ENCODE measurements at regions not wholly inside any gene's neighbourhood (a gene's known extent, or its start where the extent isn't known, plus 50 kb on each side); places are given as distances from the start of the nearest gene placed in this dataset.

DNA sequence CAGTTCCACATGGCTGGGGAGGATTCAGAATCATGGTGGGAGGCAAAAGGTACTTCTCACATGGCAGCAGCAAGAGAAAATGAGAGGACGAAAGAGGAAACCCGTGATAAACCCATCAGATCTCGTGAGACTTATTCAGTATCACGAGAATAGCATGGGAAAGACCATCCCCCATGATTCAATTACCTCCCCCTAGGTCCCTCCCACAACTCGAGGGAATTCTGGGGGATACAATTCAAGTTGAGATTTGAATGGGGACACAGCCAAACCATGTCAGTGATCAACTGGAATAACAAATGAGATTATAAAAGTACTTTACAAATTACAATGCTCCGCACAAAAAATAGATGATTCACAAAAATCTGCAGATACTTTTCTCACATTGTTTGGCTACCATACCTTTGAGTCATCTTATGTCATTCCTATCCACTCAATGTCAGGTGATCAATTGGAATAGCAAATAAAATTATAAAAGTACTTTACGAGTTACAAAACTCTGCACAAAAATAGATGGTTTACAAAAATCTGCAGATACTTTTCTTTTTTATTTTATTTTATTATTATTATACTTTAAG lies 338.9 kb downstream of the C12orf50 start:
- H3K4me2 ChIP-seq (replicated peaks; ENCODE audit: extremely low read depth, low read length, poor library complexity, severe bottlenecking), result no peak overlapping the region
- intact Hi-C loops (cut with micrococcal nuclease), result no loop called here
- no peaks in the 10 kb centered on the region for H3K4me1 Mint-ChIP-seq
- peaks cover 0 to 5% (median 0%) of the 10 kb centered on the region in 7 donors for H3K9me3 Mint-ChIP-seq
- H3K4me3 Mint-ChIP-seq, result no peak overlapping the region
- peaks cover 0 to 1% (median 0%) of the 10 kb centered on the region in 3 donors for H3K27me3 Mint-ChIP-seq (ENCODE audit: low read depth in 3 of 3)
- no peaks in the 10 kb centered on the region for H3K4me1 ChIP-seq (ENCODE audit: control insufficient read depth in 1 of 2, insufficient read depth in 2 of 2, low read length in 2 of 2)
- no CpG with 5 or more reads among the region's 7 CpGs for WGBS (ENCODE audit: insufficient coverage)
- H3K27ac Mint-ChIP-seq, result no peak overlapping the region
- no peaks in the 10 kb centered on the region for H3K27me3 ChIP-seq (ENCODE audit: control insufficient read depth in 2 of 2, insufficient read depth in 2 of 2, low read length in 2 of 2)
- no peaks in the 10 kb centered on the region for H3K9me3 ChIP-seq (replicated peaks in 1 of 2; ENCODE audit: control insufficient read depth in 1 of 2, insufficient read depth in 1 of 2, low read length in 2 of 2)
- H3K27ac ChIP-seq (ENCODE audit: low read depth in 1 of 2, low read length in 2 of 2), result no peak overlapping the region
- H3K79me2 ChIP-seq (ENCODE audit: insufficient read depth, low read length), result no peaks in the 10 kb centered on the region
- no peaks in the 10 kb centered on the region for H3K36me3 Mint-ChIP-seq
- H3K4me3 ChIP-seq (replicated peaks in 1 of 3; ENCODE audit: low read depth in 2 of 3, low read length in 3 of 3), result no peak overlapping the region
- no peaks in the 10 kb centered on the region for H4K20me1 ChIP-seq (ENCODE audit: insufficient read depth, low read length)
- TF ChIP-seq, protein P1, sequence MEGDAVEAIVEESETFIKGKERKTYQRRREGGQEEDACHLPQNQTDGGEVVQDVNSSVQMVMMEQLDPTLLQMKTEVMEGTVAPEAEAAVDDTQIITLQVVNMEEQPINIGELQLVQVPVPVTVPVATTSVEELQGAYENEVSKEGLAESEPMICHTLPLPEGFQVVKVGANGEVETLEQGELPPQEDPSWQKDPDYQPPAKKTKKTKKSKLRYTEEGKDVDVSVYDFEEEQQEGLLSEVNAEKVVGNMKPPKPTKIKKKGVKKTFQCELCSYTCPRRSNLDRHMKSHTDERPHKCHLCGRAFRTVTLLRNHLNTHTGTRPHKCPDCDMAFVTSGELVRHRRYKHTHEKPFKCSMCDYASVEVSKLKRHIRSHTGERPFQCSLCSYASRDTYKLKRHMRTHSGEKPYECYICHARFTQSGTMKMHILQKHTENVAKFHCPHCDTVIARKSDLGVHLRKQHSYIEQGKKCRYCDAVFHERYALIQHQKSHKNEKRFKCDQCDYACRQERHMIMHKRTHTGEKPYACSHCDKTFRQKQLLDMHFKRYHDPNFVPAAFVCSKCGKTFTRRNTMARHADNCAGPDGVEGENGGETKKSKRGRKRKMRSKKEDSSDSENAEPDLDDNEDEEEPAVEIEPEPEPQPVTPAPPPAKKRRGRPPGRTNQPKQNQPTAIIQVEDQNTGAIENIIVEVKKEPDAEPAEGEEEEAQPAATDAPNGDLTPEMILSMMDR (IDR thresholded peaks at IDR 0.05), result no peak
- H3K9ac ChIP-seq (ENCODE audit: insufficient read depth, low read length, poor library complexity, severe bottlenecking), result no peak overlapping the region
- no peaks in the 10 kb centered on the region for H3K36me3 ChIP-seq (replicated peaks in 1 of 2; ENCODE audit: control insufficient read depth in 1 of 2, insufficient read depth in 2 of 2, low read length in 2 of 2)
- no peak for DNase-seq
- no peak overlapping the region for H2AFZ ChIP-seq (ENCODE audit: insufficient read depth, low read depth, low read length, poor library complexity, severe bottlenecking)

DNA sequence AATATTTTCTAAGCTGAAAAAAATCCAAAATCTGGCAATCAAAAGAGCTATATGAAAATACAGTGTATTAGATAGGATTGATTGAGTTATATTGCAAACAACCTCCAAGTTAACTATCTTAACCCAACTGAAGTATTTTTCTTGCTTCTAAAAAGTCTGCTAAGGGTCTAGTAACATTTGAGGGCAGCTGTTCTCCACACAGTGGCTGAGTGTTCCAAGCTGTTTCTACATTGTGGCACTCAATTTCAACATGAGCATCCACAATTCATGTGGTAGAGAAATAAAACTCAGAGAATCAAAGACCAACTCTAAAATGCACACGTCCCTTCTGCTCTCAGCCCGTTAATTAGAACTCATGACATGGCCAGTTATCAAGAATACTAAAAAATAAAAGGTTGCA lies 340.0 kb downstream of the C12orf50 start:
- Histone ChIP-seq H3K9me3 (replicated peaks in 1 of 2; ENCODE audit: control insufficient read depth in 1 of 2, insufficient read depth in 1 of 2, low read length in 2 of 2) (no peaks in the 10 kb centered on the region), H2AFZ (ENCODE audit: insufficient read depth, low read depth, low read length, poor library complexity, severe bottlenecking) (no peak overlapping the region), H3K9ac (ENCODE audit: insufficient read depth, low read length, poor library complexity, severe bottlenecking) (no peak overlapping the region), H3K4me2 (replicated peaks; ENCODE audit: extremely low read depth, low read length, poor library complexity, severe bottlenecking) (no peak overlapping the region), H3K79me2 (ENCODE audit: insufficient read depth, low read length) (no peaks in the 10 kb centered on the region), H3K36me3 (replicated peaks in 1 of 2; ENCODE audit: control insufficient read depth in 1 of 2, insufficient read depth in 2 of 2, low read length in 2 of 2) (no peaks in the 10 kb centered on the region), H3K27ac (ENCODE audit: low read depth in 1 of 2, low read length in 2 of 2) (no peak overlapping the region), H4K20me1 (ENCODE audit: insufficient read depth, low read length) (no peaks in the 10 kb centered on the region), H3K4me1 (ENCODE audit: control insufficient read depth in 1 of 2, insufficient read depth in 2 of 2, low read length in 2 of 2) (no peaks in the 10 kb centered on the region), H3K27me3 (ENCODE audit: control insufficient read depth in 2 of 2, insufficient read depth in 2 of 2, low read length in 2 of 2) (no peaks in the 10 kb centered on the region), H3K4me3 (replicated peaks in 1 of 3; ENCODE audit: low read depth in 2 of 3, low read length in 3 of 3) (no peak overlapping the region)
- Mint-ChIP-seq H3K4me3 (no peak overlapping the region), H3K9me3 (peaks cover 0 to 5% (median 0%) of the 10 kb centered on the region in 7 donors), H3K27ac (no peak overlapping the region), H3K4me1 (no peaks in the 10 kb centered on the region), H3K36me3 (no peaks in the 10 kb centered on the region), H3K27me3 (ENCODE audit: low read depth in 3 of 3) (peaks cover 0 to 1% (median 0%) of the 10 kb centered on the region in 3 donors)
- intact Hi-C loops (cut with micrococcal nuclease), result no loop called here
- no CpG with 5 or more reads among the region's 2 CpGs for WGBS (ENCODE audit: insufficient coverage)
- TF ChIP-seq, protein P1 (IDR thresholded peaks at IDR 0.05), result no peak
- no peak for DNase-seq

Data from CD14-positive monocyte (primary cell).